H9 (cell line): ENCODE measurements at regions not wholly inside any gene's neighbourhood (a gene's known extent, or its start where the extent isn't known, plus 50 kb on each side); places are given as distances from the start of the nearest gene placed in this dataset.

ENCODE experiments used
- DNase-seq: peaks from one replicate; pipeline ENCODE4 v3.0.0-alpha.2; 2017
- H2AFZ ChIP-seq: one replicate; pipeline ENCODE4 v1.6.1; 2013; ENCODE audit warnings: mild to moderate bottlenecking, low read length, control low read depth, moderate library complexity
- H2AK5ac ChIP-seq: 2 replicates; pipeline ENCODE4 v1.6.1; 2013; ENCODE audit warnings: low read length, control low read depth, mixed read lengths; ENCODE audit not compliant: insufficient read length
- H2BK120ac ChIP-seq: one replicate; pipeline ENCODE4 v1.6.1; 2013; ENCODE audit warnings: low read depth, mild to moderate bottlenecking, low read length, control low read depth, inconsistent platforms; ENCODE audit not compliant: poor library complexity, severe bottlenecking
- H2BK12ac ChIP-seq: 2 replicates; pipeline ENCODE4 v1.6.1; 2013; ENCODE audit warnings: low read length, control low read depth, mixed read lengths, low read depth; ENCODE audit not compliant: insufficient read length
- H2BK15ac ChIP-seq: 2 replicates; pipeline ENCODE4 v1.6.1; 2013; ENCODE audit warnings: low read depth, low read length, control low read depth
- H2BK20ac ChIP-seq: one replicate; pipeline ENCODE4 v1.6.1; 2013; ENCODE audit warnings: low read depth, mild to moderate bottlenecking, low read length, control low read depth, inconsistent platforms; ENCODE audit not compliant: poor library complexity, severe bottlenecking
- H2BK5ac ChIP-seq: 2 replicates; pipeline ENCODE4 v1.6.1; 2013; ENCODE audit warnings: low read length, control low read depth, mixed read lengths; ENCODE audit not compliant: insufficient read length
- H3K14ac ChIP-seq: 2 replicates; pipeline ENCODE4 v1.6.1; 2013; ENCODE audit warnings: low read length, control low read depth; ENCODE audit not compliant: insufficient read depth
- H3K18ac ChIP-seq: 2 replicates; pipeline ENCODE4 v1.6.1; 2013; ENCODE audit warnings: low read depth, mild to moderate bottlenecking, mixed read lengths, low read length, control low read depth; ENCODE audit not compliant: insufficient read length
- H3K23ac ChIP-seq: 2 replicates; pipeline ENCODE4 v1.6.1; 2013; ENCODE audit warnings: low read length, control low read depth, mixed read lengths, low read depth; ENCODE audit not compliant: insufficient read length
- H3K23me2 ChIP-seq: 2 replicates; pipeline ENCODE4 v1.6.1; 2013; ENCODE audit warnings: low read depth, mild to moderate bottlenecking, mixed read lengths, low read length, control low read depth; ENCODE audit not compliant: insufficient read length, poor library complexity, severe bottlenecking
- H3K27ac ChIP-seq: 2 replicates; pipeline ENCODE4 v1.5.1; 2013; ENCODE audit warnings: low read length, control low read depth, mixed read lengths, low read depth; ENCODE audit not compliant: insufficient read length
- H3K27me3 ChIP-seq: 2 replicates; pipeline ENCODE4 v1.6.1; 2013; ENCODE audit warnings: low read length, control low read depth, inconsistent platforms; ENCODE audit not compliant: insufficient read depth
- H3K4ac ChIP-seq: 2 replicates; pipeline ENCODE4 v1.6.1; 2013; ENCODE audit warnings: low read depth, mild to moderate bottlenecking, control low read depth, inconsistent platforms, low read length, moderate library complexity
- H3K4me1 ChIP-seq: 2 replicates; pipeline ENCODE4 v1.6.1; 2013; ENCODE audit warnings: low read length, control low read depth, inconsistent platforms; ENCODE audit not compliant: insufficient read depth
- H3K4me2 ChIP-seq: 2 replicates; pipeline ENCODE4 v1.6.1; 2013; ENCODE audit warnings: low read length, control low read depth, mixed read lengths; ENCODE audit not compliant: insufficient read length, insufficient read depth
- H3K56ac ChIP-seq: 2 replicates; pipeline ENCODE4 v1.6.1; 2013; ENCODE audit warnings: low read depth, mild to moderate bottlenecking, mixed read lengths, low read length, control low read depth; ENCODE audit not compliant: insufficient read length
- H3K79me1 ChIP-seq: 2 replicates; pipeline ENCODE4 v1.6.1; 2013; ENCODE audit warnings: low read depth, mild to moderate bottlenecking, moderate library complexity, low read length, control low read depth, inconsistent platforms; ENCODE audit not compliant: insufficient read depth, poor library complexity, severe bottlenecking
- H3K79me2 ChIP-seq: 2 replicates; pipeline ENCODE4 v1.6.1; 2013; ENCODE audit warnings: low read length, control low read depth, inconsistent platforms; ENCODE audit not compliant: insufficient read depth
- H3K9ac ChIP-seq: 2 replicates; pipeline ENCODE4 v1.6.1; 2013; ENCODE audit warnings: low read length, control low read depth, mixed read lengths; ENCODE audit not compliant: insufficient read length; ENCODE audit errors: extremely low read depth
- H3K9me3 ChIP-seq: one replicate; pipeline ENCODE4 v1.6.1; 2013; ENCODE audit warnings: low read depth, low read length, inconsistent platforms; ENCODE audit not compliant: control insufficient read depth
- H3T11ph ChIP-seq: one replicate; pipeline ENCODE4 v1.6.1; 2013; ENCODE audit warnings: mild to moderate bottlenecking, low read length, control low read depth, inconsistent platforms
- H4K20me1 ChIP-seq: one replicate; pipeline ENCODE4 v1.6.1; 2013; ENCODE audit not compliant: control insufficient read depth, insufficient read length, insufficient read depth
- H4K5ac ChIP-seq: 2 replicates; pipeline ENCODE4 v1.6.1; 2013; ENCODE audit warnings: low read depth, mild to moderate bottlenecking, mixed read lengths, low read length, control low read depth; ENCODE audit not compliant: insufficient read length
- H4K8ac ChIP-seq: replicated peaks from 2 replicates; pipeline ENCODE4 v1.6.1; 2013; ENCODE audit warnings: low read length, control low read depth, mixed read lengths, low read depth; ENCODE audit not compliant: insufficient read length
- H4K91ac ChIP-seq: 2 replicates; pipeline ENCODE4 v1.6.1; 2013; ENCODE audit warnings: low read depth, mild to moderate bottlenecking, moderate library complexity, mixed read lengths, low read length, control low read depth; ENCODE audit not compliant: insufficient read length
- H3K27ac Mint-ChIP-seq, 3 experiments: 2 replicates in 2 of 3; 3 replicates in 1 of 3; pipeline ENCODE4 v1.8.0; 2020 to 2021; ENCODE audit warnings: mixed read lengths in 3 of 3, mild to moderate bottlenecking in 1 of 3, moderate library complexity in 1 of 3
- H3K27me3 Mint-ChIP-seq: 2 replicates; pipeline ENCODE4 v1.8.0; 2021; ENCODE audit warnings: low read depth, mild to moderate bottlenecking, moderate library complexity, mixed read lengths
- H3K36me3 Mint-ChIP-seq, 3 experiments: 2 replicates in 2 of 3; 3 replicates in 1 of 3; pipeline ENCODE4 v1.8.0; 2020 to 2021; ENCODE audit warnings: low read depth in 3 of 3, mixed read lengths in 3 of 3; ENCODE audit not compliant: insufficient read depth in 1 of 3
- H3K4me1 Mint-ChIP-seq, 2 experiments: 2 replicates each; pipeline ENCODE4 v1.8.0; 2020; ENCODE audit warnings: mixed read lengths in 2 of 2
- H3K4me3 Mint-ChIP-seq, 2 experiments: 2 replicates in 1 of 2; 3 replicates in 1 of 2; pipeline ENCODE4 v1.8.0; 2020 to 2021; ENCODE audit warnings: mild to moderate bottlenecking in 2 of 2, mixed read lengths in 2 of 2, moderate library complexity in 1 of 2
- H3K9me3 Mint-ChIP-seq, 2 experiments: 2 replicates in 1 of 2; 3 replicates in 1 of 2; pipeline ENCODE4 v1.8.0; 2020; ENCODE audit warnings: mild to moderate bottlenecking in 2 of 2, mixed read lengths in 2 of 2, moderate library complexity in 1 of 2
- CTCF ChIP-seq: fragments of 200-600 bp; sonication (generic); conservative IDR thresholded peaks from 3 replicates; pipeline ENCODE4 v1.8.0; 2021; ENCODE audit warnings: antibody characterized with exemption, mild to moderate bottlenecking
- WGBS: extraction: QIAGEN DNeasy Blood & Tissue Kit; methylation state at CpG from one replicate; pipeline ENCODE4 v1.1.7; 2013; ENCODE audit warnings: missing lambda C conversion rate, low lambda C conversion rate, mixed read lengths; ENCODE audit not compliant: insufficient read length; ENCODE audit errors: extremely low coverage; 5-methylcytosine and 5-hydroxymethylcytosine counted together

GRCh38 chr5:3099526-3099925, 348.0 kb upstream of the IRX2 start:
- Histone ChIP-seq H3K9ac (no peak overlapping the region), H3K4ac (no peak overlapping the region), H2BK20ac (no peak overlapping the region), H3K23ac (no peak overlapping the region), H3K4me1 (peaks cover 8% of the 10 kb centered on the region; the same call in 1 of the 2 replicates), H3K9me3 (no peaks in the 10 kb centered on the region), H3T11ph (no peak overlapping the region), H2AK5ac (no peak overlapping the region), H3K27ac (no peak overlapping the region), H2AFZ (no peak overlapping the region), H4K20me1 (no peaks in the 10 kb centered on the region), H3K27me3 (no peaks in the 10 kb centered on the region), H2BK5ac (no peak overlapping the region), H3K23me2 (no peaks in the 10 kb centered on the region), H3K79me2 (no peaks in the 10 kb centered on the region), H2BK120ac (no peak overlapping the region), H4K8ac (no peak overlapping the region), H3K4me2 (no peak overlapping the region), H3K56ac (no peak overlapping the region), H2BK12ac (no peak overlapping the region), H3K18ac (peak overlapping the region; percentile 36), H3K14ac (no peak overlapping the region), H4K5ac (no peak overlapping the region), H4K91ac (no peak overlapping the region), H3K79me1 (no peaks in the 10 kb centered on the region), H2BK15ac (no peak overlapping the region)
- Mint-ChIP-seq H3K4me1 (peaks cover 53 to 56% of the 10 kb centered on the region in 2 experiments), H3K27me3 (peaks cover 1% of the 10 kb centered on the region; the same call in 1 of the 2 replicates), H3K4me3 (no peak overlapping the region), H3K27ac (peak overlapping the region in 1 of 3 experiments; percentile 54; a peak in 1 of 7 replicates), H3K36me3 (peaks cover 0 to 8% (median 0%) of the 10 kb centered on the region in 3 experiments; a peak in 1 of 7 replicates), H3K9me3 (no peaks in the 10 kb centered on the region; a peak in 3 of 5 replicates)
- WGBS, result no CpG with 5 or more reads among the region's 14 CpGs
- TF ChIP-seq CTCF, result no peak
- DNase-seq, result no peak
